ENCODE measurements at regions not wholly inside any gene's neighbourhood (a gene's known extent, or its start where the extent isn't known, plus 50 kb on each side); places are given as distances from the start of the nearest gene placed in this dataset.

GRCh38 chr13:31970231-31970930 is 61.2 kb upstream of the FRY start:
- peaks cover 4% of the 10 kb centered on the region for H3K27me3 Mint-ChIP-seq
- no peak overlapping the region for H3K27ac Mint-ChIP-seq
- H3K4me3 Mint-ChIP-seq: no peak overlapping the region
- no peaks in the 10 kb centered on the region for H3K36me3 Mint-ChIP-seq
- no peak for DNase-seq
- no peaks in the 10 kb centered on the region for H3K9me3 Mint-ChIP-seq
- CTCF ChIA-PET: interaction anchor here (1.0 kb wide), 1 partner anchor 10 kb away, joined by 3 read pairs; no protein-coding TSS in a partner anchor
- no peaks in the 10 kb centered on the region for H3K4me1 Mint-ChIP-seq

- no peak overlapping the region for H3K4me3 Mint-ChIP-seq
- no peaks in the 10 kb centered on the region for H3K36me3 Mint-ChIP-seq
- no peak for DNase-seq
- peaks cover 4% of the 10 kb centered on the region for H3K27me3 Mint-ChIP-seq
- no peak overlapping the region for H3K27ac Mint-ChIP-seq
- CTCF ChIA-PET: no interaction called here
- no peaks in the 10 kb centered on the region for H3K4me1 Mint-ChIP-seq
- no peaks in the 10 kb centered on the region for H3K9me3 Mint-ChIP-seq
Measured at GRCh38 chr13:31972453-31972852, 59.1 kb upstream of the FRY start.

- CTCF ChIA-PET: no interaction called here
- peaks cover 5% of the 10 kb centered on the region for H3K27me3 Mint-ChIP-seq
- H3K27ac Mint-ChIP-seq: no peak overlapping the region
- no peak for DNase-seq
- H3K9me3 Mint-ChIP-seq: no peaks in the 10 kb centered on the region
- H3K36me3 Mint-ChIP-seq: no peaks in the 10 kb centered on the region
- H3K4me3 Mint-ChIP-seq: no peak overlapping the region
- no peaks in the 10 kb centered on the region for H3K4me1 Mint-ChIP-seq
Measured at GRCh38 chr13:31978021-31978420, 53.6 kb upstream of the FRY start.

GRCh38 chr13:31980830-31981229 is 50.7 kb upstream of the FRY start:
- H3K9me3 Mint-ChIP-seq: no peaks in the 10 kb centered on the region
- no peaks in the 10 kb centered on the region for H3K4me1 Mint-ChIP-seq
- CTCF ChIA-PET: interaction anchor here (0.9 kb wide), 1 partner anchor 71 kb away, joined by 5 read pairs; no protein-coding TSS in a partner anchor
- H3K4me3 Mint-ChIP-seq: no peak overlapping the region
- H3K27ac Mint-ChIP-seq: no peak overlapping the region
- H3K27me3 Mint-ChIP-seq: peaks cover 9% of the 10 kb centered on the region
- no peak for DNase-seq
- H3K36me3 Mint-ChIP-seq: no peaks in the 10 kb centered on the region
